Choroid plexus epithelial cell (primary cell): ENCODE measurements at regions not wholly inside any gene's neighbourhood (a gene's known extent, or its start where the extent isn't known, plus 50 kb on each side); places are given as distances from the start of the nearest gene placed in this dataset.

Experiments used
- DNase-seq: peaks from one replicate; pipeline ENCODE4 v3.0.0-alpha.2; 2010; ENCODE audit warnings: low read depth
- H3K4me3 ChIP-seq: 2 replicates; pipeline ENCODE4 v1.5.1; 2011; ENCODE audit warnings: low read depth, mild to moderate bottlenecking, control low read depth, low read length, moderate library complexity
- TF ChIP-seq, protein P1 (sequence below): conservative IDR thresholded peaks from 2 replicates; pipeline ENCODE4 v1.5.1; 2011; ENCODE audit warnings: low read depth, mild to moderate bottlenecking, control low read depth, inconsistent platforms, low read length, moderate library complexity

- DNase-seq = no peak
- no peak overlapping the region for H3K4me3 ChIP-seq
- TF ChIP-seq, protein P1, sequence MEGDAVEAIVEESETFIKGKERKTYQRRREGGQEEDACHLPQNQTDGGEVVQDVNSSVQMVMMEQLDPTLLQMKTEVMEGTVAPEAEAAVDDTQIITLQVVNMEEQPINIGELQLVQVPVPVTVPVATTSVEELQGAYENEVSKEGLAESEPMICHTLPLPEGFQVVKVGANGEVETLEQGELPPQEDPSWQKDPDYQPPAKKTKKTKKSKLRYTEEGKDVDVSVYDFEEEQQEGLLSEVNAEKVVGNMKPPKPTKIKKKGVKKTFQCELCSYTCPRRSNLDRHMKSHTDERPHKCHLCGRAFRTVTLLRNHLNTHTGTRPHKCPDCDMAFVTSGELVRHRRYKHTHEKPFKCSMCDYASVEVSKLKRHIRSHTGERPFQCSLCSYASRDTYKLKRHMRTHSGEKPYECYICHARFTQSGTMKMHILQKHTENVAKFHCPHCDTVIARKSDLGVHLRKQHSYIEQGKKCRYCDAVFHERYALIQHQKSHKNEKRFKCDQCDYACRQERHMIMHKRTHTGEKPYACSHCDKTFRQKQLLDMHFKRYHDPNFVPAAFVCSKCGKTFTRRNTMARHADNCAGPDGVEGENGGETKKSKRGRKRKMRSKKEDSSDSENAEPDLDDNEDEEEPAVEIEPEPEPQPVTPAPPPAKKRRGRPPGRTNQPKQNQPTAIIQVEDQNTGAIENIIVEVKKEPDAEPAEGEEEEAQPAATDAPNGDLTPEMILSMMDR = no peak
Measured at GRCh38 chr12:107144441-107144840, 51.1 kb upstream of the CRY1 start.

DNA sequence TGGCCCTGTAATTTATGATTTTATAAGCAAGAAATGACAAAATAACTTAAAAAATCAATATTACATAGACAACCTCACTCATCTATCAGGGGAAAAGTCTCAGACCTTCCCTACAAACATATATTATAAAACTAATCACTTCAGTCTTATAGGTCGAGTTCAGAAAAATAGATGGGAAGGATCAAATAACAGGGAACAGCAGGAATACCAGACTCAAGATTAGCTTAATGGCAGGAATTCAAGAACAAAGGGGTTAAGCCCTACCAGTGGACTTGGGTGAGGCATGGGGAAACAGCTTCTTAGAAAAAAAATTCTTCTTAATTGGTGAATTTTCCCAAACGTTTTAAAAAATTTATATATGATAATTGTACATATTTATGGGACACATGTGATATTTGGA lies 51.6 kb upstream of the CRY1 start:
- peak; percentile 23 for DNase-seq
- no peak overlapping the region for H3K4me3 ChIP-seq
- TF ChIP-seq, protein P1 = no peak

- no peak for DNase-seq
- no peak overlapping the region for H3K4me3 ChIP-seq
- TF ChIP-seq, protein P1 = no peak
Measured at GRCh38 chr12:107145397-107145796, 52.0 kb upstream of the CRY1 start.

GRCh38 chr12:107148107-107148506 lies 54.8 kb upstream of the CRY1 start:
- DNase-seq = no peak
- TF ChIP-seq, protein P1 = no peak
- H3K4me3 ChIP-seq = no peak overlapping the region

DNA sequence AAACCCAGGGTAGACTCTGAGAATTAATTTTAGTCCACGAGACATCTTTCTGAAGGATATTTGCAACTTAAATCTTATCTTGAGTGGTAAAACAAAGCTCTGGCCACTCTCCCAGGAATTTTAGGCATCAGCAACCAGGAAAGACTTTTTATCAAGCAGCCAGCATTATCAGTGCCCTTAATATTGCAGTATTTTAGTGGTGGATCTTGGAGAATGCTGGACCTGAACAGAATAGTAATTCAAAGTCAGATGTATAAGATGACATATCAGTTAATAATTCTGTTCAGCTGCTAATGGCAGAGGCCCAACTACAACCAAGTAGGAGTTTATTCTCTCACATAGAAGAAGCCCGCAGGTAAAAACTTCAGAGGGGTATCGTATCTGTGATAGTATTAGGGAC lies 59.0 kb upstream of the CRY1 start:
- peak; percentile 42 for DNase-seq
- TF ChIP-seq, protein P1 = no peak
- no peak overlapping the region for H3K4me3 ChIP-seq

DNA sequence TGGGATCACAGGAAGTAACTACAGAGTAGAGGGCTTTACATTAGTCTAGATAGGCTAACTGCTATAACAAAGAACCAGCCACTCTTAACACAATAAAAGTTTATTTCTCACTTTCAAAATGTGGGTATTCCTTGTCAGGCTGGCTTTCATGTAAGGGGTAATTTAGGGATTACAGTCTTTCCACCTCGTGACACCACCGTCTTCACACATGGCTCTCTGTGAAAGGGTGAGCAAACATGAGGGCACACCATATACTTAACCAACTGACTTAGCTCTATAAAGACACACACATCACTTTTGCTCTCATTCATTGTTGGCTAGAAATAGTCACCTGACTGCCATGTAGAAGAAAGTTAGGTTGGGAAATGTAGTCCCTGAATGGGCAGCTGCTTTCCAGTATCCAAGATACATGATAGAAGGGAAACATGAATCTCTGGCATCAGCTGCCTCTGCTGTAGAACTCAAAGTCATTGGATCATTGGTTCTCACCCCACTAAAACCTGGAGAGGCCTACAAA lies 66.1 kb upstream of the CRY1 start:
- H3K4me3 ChIP-seq = no peak overlapping the region
- DNase-seq = no peak
- TF ChIP-seq, protein P1 = no peak

GRCh38 chr12:107163413-107163812 lies 70.1 kb upstream of the CRY1 start:
- peak; percentile 18 for DNase-seq
- TF ChIP-seq, protein P1 = no peak
- H3K4me3 ChIP-seq = no peak overlapping the region
